Raji (cell line): ENCODE measurements at regions not wholly inside any gene's neighbourhood (a gene's known extent, or its start where the extent isn't known, plus 50 kb on each side); places are given as distances from the start of the nearest gene placed in this dataset.
A peak's percentile ranks its signal among the peaks of the same experiment; 100 is the strongest.

Source experiments
- POLR2A ChIP-seq: IDR thresholded peaks from 2 replicates; pipeline ENCODE4 v1.6.1; 2011; ENCODE audit warnings: low read depth, low read length, control low read depth; ENCODE audit not compliant: insufficient read depth

- no peak for TF ChIP-seq POLR2A
Measured at GRCh38 chr7:130908345-130909160, 174.5 kb upstream of the KLF14 start.

GRCh38 chr7:130909161-130909836 lies 175.3 kb upstream of the KLF14 start:
- no peak for TF ChIP-seq POLR2A

GRCh38 chr7:130909881-130910672 lies 176.1 kb upstream of the KLF14 start:
- no peak for TF ChIP-seq POLR2A

- TF ChIP-seq POLR2A, result no peak
Measured at GRCh38 chr7:130910949-130911944, 177.2 kb upstream of the KLF14 start.

- no peak for TF ChIP-seq POLR2A
Measured at GRCh38 chr7:130912082-130912861, 178.3 kb upstream of the KLF14 start.

- peak; percentile 38; the same call in 1 of the 2 replicates for TF ChIP-seq POLR2A
Measured at GRCh38 chr7:130912862-130913638, 179.0 kb upstream of the KLF14 start.

GRCh38 chr7:130913639-130914553 lies 179.9 kb upstream of the KLF14 start:
- no peak for TF ChIP-seq POLR2A

GRCh38 chr7:130914554-130915294 lies 180.7 kb upstream of the KLF14 start:
- no peak for TF ChIP-seq POLR2A

GRCh38 chr7:130917669-130918128 lies 183.7 kb upstream of the KLF14 start:
- no peak for TF ChIP-seq POLR2A

GRCh38 chr7:130918129-130919052 lies 184.4 kb upstream of the KLF14 start:
- TF ChIP-seq POLR2A, result no peak
